GM12878 (cell line): ENCODE measurements at regions not wholly inside any gene's neighbourhood (a gene's known extent, or its start where the extent isn't known, plus 50 kb on each side); places are given as distances from the start of the nearest gene placed in this dataset.

ENCODE experiments used
- ATAC-seq: fragments of 200-7000 bp; cut with Tn5 transposase; 3 replicates; pipeline ENCODE4 v1.9.1; 2020; ENCODE audit warnings: mild to moderate bottlenecking, moderate library complexity
- BruUV-seq: library from RNA; stranded (reverse); fragments of 400-500 nt; replicated peaks from 2 replicates; lab custom pipeline; 2021; lab: Mats Ljungman, UMichigan
- CTCF ChIA-PET: fragments of 300-600 bp; sonication (Branson Sonifier 250); formaldehyde crosslinking; extraction: SDS; loops from one replicate; lab custom pipeline; 2021; ENCODE audit warnings: inconsistent platforms; lab: Yijun Ruan, JAX
- POLR2A ChIA-PET: fragments of 350-600 bp; formaldehyde crosslinking; extraction: SDS; loops from one replicate; lab custom pipeline; 2021; ENCODE audit warnings: inconsistent platforms; lab: Charles Lee
- RAD21 ChIA-PET: fragments of 300-600 bp; sonication (Branson Sonifier 250); formaldehyde crosslinking; loops from one replicate; lab custom pipeline; 2023; ENCODE audit warnings: antibody characterized with exemption; ENCODE audit not compliant: unreplicated experiment; lab: Charles Lee
- SMC1A ChIA-PET: fragments of 300-600 bp; sonication (Branson Sonifier 250); formaldehyde crosslinking; loops from one replicate; lab custom pipeline; 2023; ENCODE audit not compliant: unreplicated experiment, uncharacterized antibody; lab: Charles Lee
- DNase-seq: peaks from one replicate; pipeline ENCODE4 v3.0.0-alpha.2; 2011; ENCODE audit warnings: low read depth, low spot score
- FAIRE-seq: peaks from 3 replicates; lab custom pipeline; 2011; peaks lifted over from hg19 to GRCh38; lab: Jason Lieb, UNC
- H2AFZ ChIP-seq: 2 replicates; pipeline ENCODE4 v1.6.0; 2011; ENCODE audit warnings: low read depth, low read length, control low read depth; ENCODE audit not compliant: control insufficient read depth
- H3K27ac ChIP-seq: 2 replicates; pipeline ENCODE4 v1.5.1; 2011; ENCODE audit warnings: control low read depth; ENCODE audit not compliant: control insufficient read depth, insufficient read depth
- H3K27me3 ChIP-seq, 2 experiments: replicated peaks in 1 of 2; 2 replicates each; pipeline versions ENCODE4 v1.6.0 to v1.6.1; 2011; ENCODE audit warnings: low read length in 1 of 2; ENCODE audit not compliant: control insufficient read depth in 2 of 2, insufficient read depth in 2 of 2
- H3K36me3 ChIP-seq, 2 experiments: 2 replicates each; pipeline ENCODE4 v1.5.1; 2011; ENCODE audit warnings: low read length in 1 of 2; ENCODE audit not compliant: control insufficient read depth in 2 of 2, insufficient read depth in 2 of 2
- H3K4me1 ChIP-seq: 2 replicates; pipeline ENCODE4 v1.6.1; 2011; ENCODE audit warnings: mild to moderate bottlenecking, low read length, moderate library complexity, mixed read lengths; ENCODE audit not compliant: control insufficient read depth, insufficient read depth
- H3K4me2 ChIP-seq: 2 replicates; pipeline ENCODE4 v1.6.0; 2011; ENCODE audit warnings: control low read depth; ENCODE audit not compliant: control insufficient read depth, insufficient read depth
- H3K4me3 ChIP-seq: fragments of 200-600 bp; sonication (generic); 2 replicates; pipeline ENCODE4 v1.5.1; 2016
- H3K79me2 ChIP-seq: 2 replicates; pipeline ENCODE4 v1.6.0; 2011; ENCODE audit warnings: low read length; ENCODE audit not compliant: control insufficient read depth, insufficient read depth
- H3K9ac ChIP-seq: 2 replicates; pipeline ENCODE4 v1.8.0; 2011; ENCODE audit warnings: low read length, control low read depth, mixed read lengths; ENCODE audit not compliant: control insufficient read depth, insufficient read depth
- H3K9me3 ChIP-seq: replicated peaks from 3 replicates; pipeline ENCODE4 v1.5.1; 2011; ENCODE audit warnings: mild to moderate bottlenecking, low read length; ENCODE audit not compliant: control insufficient read depth, insufficient read depth
- H4K20me1 ChIP-seq: 2 replicates; pipeline ENCODE4 v1.6.0; 2011; ENCODE audit not compliant: control insufficient read depth, insufficient read depth
- ETV6 ChIP-seq, 2 experiments: fragments of 450-650 bp in 1 of 2; IDR thresholded peaks in 1 of 2; conservative IDR thresholded peaks in 1 of 2; 2 replicates each; pipeline ENCODE4 v1.6.1; 2014; ENCODE audit warnings: antibody characterized with exemption in 1 of 2, borderline replicate concordance in 1 of 2, low read depth in 1 of 2, mild to moderate bottlenecking in 1 of 2, moderate library complexity in 1 of 2
- GATAD2B ChIP-seq: fragments of 450-650 bp; conservative IDR thresholded peaks from 2 replicates; pipeline ENCODE4 v1.6.1; 2017; ENCODE audit warnings: low read depth, mild to moderate bottlenecking, moderate library complexity
- HDAC2 ChIP-seq: fragments of 200-600 bp; sonication (generic); IDR thresholded peaks from 2 replicates; pipeline ENCODE4 v1.6.1; 2017
- KLF5 ChIP-seq: fragments of 450-650 bp; IDR thresholded peaks from 2 replicates; pipeline ENCODE4 v1.6.1; 2014; ENCODE audit warnings: mild to moderate bottlenecking; ENCODE audit not compliant: partially characterized antibody
- NFIC ChIP-seq: IDR thresholded peaks from 2 replicates; pipeline ENCODE4 v1.6.1; 2012; ENCODE audit warnings: low read depth, mild to moderate bottlenecking, inconsistent platforms, low read length, moderate library complexity
- NFYB ChIP-seq: IDR thresholded peaks from 2 replicates; pipeline ENCODE4 v1.6.1; 2011; ENCODE audit warnings: low read depth, mild to moderate bottlenecking, low read length, improper control_type of control experiment, moderate library complexity; ENCODE audit not compliant: insufficient read depth
- WGBS: methylation state at CpG from one replicate; pipeline ENCODE4 v1.1.6; 2016; ENCODE audit warnings: low lambda C conversion rate; ENCODE audit not compliant: insufficient replicate concordance, insufficient coverage; ENCODE audit errors: missing lambda C conversion rate; 5-methylcytosine and 5-hydroxymethylcytosine counted together
- in situ Hi-C: fragments of 300-500 bp; cut with MboI; formaldehyde crosslinking; loops from 9 replicates; pipeline ENCODE4 v1.14.3; 2018; ENCODE audit warnings: mixed read lengths
- intact Hi-C: fragments of 100-400 bp; cut with micrococcal nuclease; formaldehyde crosslinking; loops from one replicate; pipeline ENCODE4 v1.14.2; 2022; ENCODE audit not compliant: unreplicated experiment
- TF ChIP-seq, protein P1 (sequence below): IDR thresholded peaks from 2 replicates; pipeline ENCODE4 v1.6.1; 2012; ENCODE audit warnings: mild to moderate bottlenecking, low read depth, low read length

DNA sequence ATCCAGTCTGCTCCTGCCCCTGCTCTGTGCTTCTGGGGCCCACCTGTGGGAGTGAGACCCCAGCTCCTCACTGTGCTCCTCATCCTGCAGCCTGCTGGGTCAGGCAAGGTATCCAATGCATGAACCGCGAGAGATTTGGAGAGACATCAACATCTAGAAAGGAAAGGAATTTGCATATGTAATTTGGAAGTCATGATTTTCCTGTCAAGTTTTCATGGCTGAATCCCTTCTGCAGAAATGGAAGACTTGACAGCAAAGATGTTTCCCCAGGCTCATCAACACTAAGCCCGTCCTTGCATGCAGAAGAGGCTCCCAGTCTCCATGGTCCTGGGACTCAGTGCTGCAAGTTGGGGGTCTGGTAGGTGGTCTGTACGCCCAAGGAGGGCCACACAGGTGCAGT lies 176.9 kb upstream of the GRB10 start:
- ChIA-PET SMC1A (no interaction called here), RAD21 (no interaction called here), CTCF (no interaction called here), POLR2A (no interaction called here)
- no TSS peak for BruUV-seq
- no peak overlapping the region for H3K4me3 ChIP-seq
- no peaks in the 10 kb centered on the region for H3K79me2 ChIP-seq
- H3K9ac ChIP-seq, result no peak overlapping the region
- no peaks in the 10 kb centered on the region for H3K9me3 ChIP-seq
- DNase-seq, result no peak
- no peaks in the 10 kb centered on the region for H3K36me3 ChIP-seq
- no peaks in the 10 kb centered on the region for H3K27me3 ChIP-seq
- TF ChIP-seq ETV6 (conservative IDR thresholded peaks at IDR 0.05 in 1 of 2, IDR thresholded peaks at IDR 0.05 in 1 of 2; ENCODE audit: borderline replicate concordance in 1 of 2, low read depth in 1 of 2) (no peak), GATAD2B (no peak), NFYB (no peak), KLF5 (no peak), HDAC2 (no peak), NFIC (no peak)
- TF ChIP-seq, protein P1, sequence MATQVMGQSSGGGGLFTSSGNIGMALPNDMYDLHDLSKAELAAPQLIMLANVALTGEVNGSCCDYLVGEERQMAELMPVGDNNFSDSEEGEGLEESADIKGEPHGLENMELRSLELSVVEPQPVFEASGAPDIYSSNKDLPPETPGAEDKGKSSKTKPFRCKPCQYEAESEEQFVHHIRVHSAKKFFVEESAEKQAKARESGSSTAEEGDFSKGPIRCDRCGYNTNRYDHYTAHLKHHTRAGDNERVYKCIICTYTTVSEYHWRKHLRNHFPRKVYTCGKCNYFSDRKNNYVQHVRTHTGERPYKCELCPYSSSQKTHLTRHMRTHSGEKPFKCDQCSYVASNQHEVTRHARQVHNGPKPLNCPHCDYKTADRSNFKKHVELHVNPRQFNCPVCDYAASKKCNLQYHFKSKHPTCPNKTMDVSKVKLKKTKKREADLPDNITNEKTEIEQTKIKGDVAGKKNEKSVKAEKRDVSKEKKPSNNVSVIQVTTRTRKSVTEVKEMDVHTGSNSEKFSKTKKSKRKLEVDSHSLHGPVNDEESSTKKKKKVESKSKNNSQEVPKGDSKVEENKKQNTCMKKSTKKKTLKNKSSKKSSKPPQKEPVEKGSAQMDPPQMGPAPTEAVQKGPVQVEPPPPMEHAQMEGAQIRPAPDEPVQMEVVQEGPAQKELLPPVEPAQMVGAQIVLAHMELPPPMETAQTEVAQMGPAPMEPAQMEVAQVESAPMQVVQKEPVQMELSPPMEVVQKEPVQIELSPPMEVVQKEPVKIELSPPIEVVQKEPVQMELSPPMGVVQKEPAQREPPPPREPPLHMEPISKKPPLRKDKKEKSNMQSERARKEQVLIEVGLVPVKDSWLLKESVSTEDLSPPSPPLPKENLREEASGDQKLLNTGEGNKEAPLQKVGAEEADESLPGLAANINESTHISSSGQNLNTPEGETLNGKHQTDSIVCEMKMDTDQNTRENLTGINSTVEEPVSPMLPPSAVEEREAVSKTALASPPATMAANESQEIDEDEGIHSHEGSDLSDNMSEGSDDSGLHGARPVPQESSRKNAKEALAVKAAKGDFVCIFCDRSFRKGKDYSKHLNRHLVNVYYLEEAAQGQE, result no peak
- TF ChIP-seq, all 136 proteins: peak for 0
- Histone ChIP-seq H2AFZ (no peak overlapping the region), H3K27ac (no peak overlapping the region), H3K4me1 (no peaks in the 10 kb centered on the region), H3K4me2 (no peak overlapping the region), H4K20me1 (no peaks in the 10 kb centered on the region)
- ATAC-seq (no peak), FAIRE-seq (no peak)
- WGBS, result 40% methylated on average over 4 of the region's 4 CpGs
- intact Hi-C loops, result no loop called here
- in situ Hi-C loops, result no loop called here
